ENCODE measurements at regions not wholly inside any gene's neighbourhood (a gene's known extent, or its start where the extent isn't known, plus 50 kb on each side); places are given as distances from the start of the nearest gene placed in this dataset.

DNA sequence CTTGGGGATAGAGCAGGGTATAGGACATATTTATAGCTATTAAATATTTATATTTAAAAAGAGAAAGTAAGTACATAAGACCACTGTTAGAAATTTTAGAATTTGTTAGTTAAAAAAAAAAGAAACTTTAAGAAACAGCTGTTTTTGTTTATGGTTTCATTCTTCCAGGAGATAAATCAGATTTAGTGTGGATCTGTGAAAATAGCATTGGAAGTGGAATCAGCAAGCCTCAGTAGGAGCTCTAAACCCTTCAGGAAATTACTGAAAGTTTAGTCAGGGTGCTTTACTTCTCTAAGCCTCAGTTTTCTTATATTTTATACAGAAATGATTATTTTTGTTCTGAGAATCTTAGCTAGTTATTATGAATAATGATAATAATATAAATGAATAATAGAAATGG, 316.0 kb upstream of the NOVA1 start:
- TF ChIP-seq ZBTB7A (IDR thresholded peaks at IDR 0.05; ENCODE audit: low read depth) = no peak
- TF ChIP-seq TEAD4 (IDR thresholded peaks at IDR 0.05) = no peak
- TF ChIP-seq RAD21 (IDR thresholded peaks at IDR 0.05; ENCODE audit: low read depth) = no peak

GRCh38 chr14:26917086-26917485, 319.3 kb upstream of the NOVA1 start:
- TF ChIP-seq RAD21 (IDR thresholded peaks at IDR 0.05; ENCODE audit: low read depth) (peak; percentile 30), EGR1 (IDR thresholded peaks at IDR 0.05) (no peak), TAF1 (IDR thresholded peaks at IDR 0.05; ENCODE audit: low read depth) (no peak)

- no peak for TF ChIP-seq EP300 (IDR thresholded peaks at IDR 0.05; ENCODE audit: borderline replicate concordance)
- TF ChIP-seq TAF1 (IDR thresholded peaks at IDR 0.05; ENCODE audit: low read depth) = no peak
- no peak for TF ChIP-seq USF1 (IDR thresholded peaks at IDR 0.05)
- TF ChIP-seq YY1 (IDR thresholded peaks at IDR 0.05; ENCODE audit: low read depth) = no peak
- TF ChIP-seq ZBTB7A (IDR thresholded peaks at IDR 0.05; ENCODE audit: low read depth) = no peak
- no peak for TF ChIP-seq FOXM1 (IDR thresholded peaks at IDR 0.05; ENCODE audit: borderline replicate concordance, low read depth)
- no peak for TF ChIP-seq RAD21 (IDR thresholded peaks at IDR 0.05; ENCODE audit: low read depth)
Observed at GRCh38 chr14:26925876-26926584, 328.2 kb upstream of the NOVA1 start.

GRCh38 chr14:26926585-26926984, 328.8 kb upstream of the NOVA1 start:
- no peak for TF ChIP-seq TEAD4 (IDR thresholded peaks at IDR 0.05)

DNA sequence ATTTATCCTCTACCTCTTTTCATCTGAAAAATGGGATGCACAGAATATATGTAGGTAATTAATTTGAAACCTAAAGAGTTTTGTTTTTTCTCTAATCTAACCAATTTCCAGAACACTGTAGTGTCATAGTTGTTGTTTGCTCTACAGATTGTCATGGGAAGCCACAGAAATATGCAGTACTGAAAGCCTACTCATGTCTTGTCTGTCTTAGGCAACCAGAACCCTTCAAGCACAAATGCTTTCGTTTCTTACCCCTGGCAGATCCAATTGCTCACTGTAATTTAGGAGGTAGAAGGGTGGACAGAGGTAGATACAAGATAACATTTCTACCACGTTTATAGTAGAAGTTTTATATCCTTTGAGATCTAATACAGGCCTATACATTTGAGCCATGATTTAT, 330.2 kb upstream of the NOVA1 start:
- TF ChIP-seq TEAD4 (IDR thresholded peaks at IDR 0.05) (no peak), YY1 (IDR thresholded peaks at IDR 0.05; ENCODE audit: low read depth) (no peak), CREB1 (IDR thresholded peaks at IDR 0.05; ENCODE audit: low read depth) (no peak), EP300 (IDR thresholded peaks at IDR 0.05; ENCODE audit: borderline replicate concordance) (no peak), CEBPB (IDR thresholded peaks at IDR 0.05) (no peak), TCF12 (IDR thresholded peaks at IDR 0.05; ENCODE audit: low read depth) (no peak), NFIC (IDR thresholded peaks at IDR 0.05) (no peak), USF1 (IDR thresholded peaks at IDR 0.05) (no peak), TAF1 (IDR thresholded peaks at IDR 0.05; ENCODE audit: low read depth) (no peak), EGR1 (IDR thresholded peaks at IDR 0.05) (no peak), FOXM1 (IDR thresholded peaks at IDR 0.05; ENCODE audit: borderline replicate concordance, low read depth) (no peak), ZBTB7A (IDR thresholded peaks at IDR 0.05; ENCODE audit: low read depth) (no peak), RAD21 (IDR thresholded peaks at IDR 0.05; ENCODE audit: low read depth) (no peak)
- TF ChIP-seq, protein P1, sequence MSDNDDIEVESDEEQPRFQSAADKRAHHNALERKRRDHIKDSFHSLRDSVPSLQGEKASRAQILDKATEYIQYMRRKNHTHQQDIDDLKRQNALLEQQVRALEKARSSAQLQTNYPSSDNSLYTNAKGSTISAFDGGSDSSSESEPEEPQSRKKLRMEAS (IDR thresholded peaks at IDR 0.05) = no peak
- TF ChIP-seq, protein P2, sequence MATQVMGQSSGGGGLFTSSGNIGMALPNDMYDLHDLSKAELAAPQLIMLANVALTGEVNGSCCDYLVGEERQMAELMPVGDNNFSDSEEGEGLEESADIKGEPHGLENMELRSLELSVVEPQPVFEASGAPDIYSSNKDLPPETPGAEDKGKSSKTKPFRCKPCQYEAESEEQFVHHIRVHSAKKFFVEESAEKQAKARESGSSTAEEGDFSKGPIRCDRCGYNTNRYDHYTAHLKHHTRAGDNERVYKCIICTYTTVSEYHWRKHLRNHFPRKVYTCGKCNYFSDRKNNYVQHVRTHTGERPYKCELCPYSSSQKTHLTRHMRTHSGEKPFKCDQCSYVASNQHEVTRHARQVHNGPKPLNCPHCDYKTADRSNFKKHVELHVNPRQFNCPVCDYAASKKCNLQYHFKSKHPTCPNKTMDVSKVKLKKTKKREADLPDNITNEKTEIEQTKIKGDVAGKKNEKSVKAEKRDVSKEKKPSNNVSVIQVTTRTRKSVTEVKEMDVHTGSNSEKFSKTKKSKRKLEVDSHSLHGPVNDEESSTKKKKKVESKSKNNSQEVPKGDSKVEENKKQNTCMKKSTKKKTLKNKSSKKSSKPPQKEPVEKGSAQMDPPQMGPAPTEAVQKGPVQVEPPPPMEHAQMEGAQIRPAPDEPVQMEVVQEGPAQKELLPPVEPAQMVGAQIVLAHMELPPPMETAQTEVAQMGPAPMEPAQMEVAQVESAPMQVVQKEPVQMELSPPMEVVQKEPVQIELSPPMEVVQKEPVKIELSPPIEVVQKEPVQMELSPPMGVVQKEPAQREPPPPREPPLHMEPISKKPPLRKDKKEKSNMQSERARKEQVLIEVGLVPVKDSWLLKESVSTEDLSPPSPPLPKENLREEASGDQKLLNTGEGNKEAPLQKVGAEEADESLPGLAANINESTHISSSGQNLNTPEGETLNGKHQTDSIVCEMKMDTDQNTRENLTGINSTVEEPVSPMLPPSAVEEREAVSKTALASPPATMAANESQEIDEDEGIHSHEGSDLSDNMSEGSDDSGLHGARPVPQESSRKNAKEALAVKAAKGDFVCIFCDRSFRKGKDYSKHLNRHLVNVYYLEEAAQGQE (IDR thresholded peaks at IDR 0.05; ENCODE audit: low read depth) = no peak

DNA sequence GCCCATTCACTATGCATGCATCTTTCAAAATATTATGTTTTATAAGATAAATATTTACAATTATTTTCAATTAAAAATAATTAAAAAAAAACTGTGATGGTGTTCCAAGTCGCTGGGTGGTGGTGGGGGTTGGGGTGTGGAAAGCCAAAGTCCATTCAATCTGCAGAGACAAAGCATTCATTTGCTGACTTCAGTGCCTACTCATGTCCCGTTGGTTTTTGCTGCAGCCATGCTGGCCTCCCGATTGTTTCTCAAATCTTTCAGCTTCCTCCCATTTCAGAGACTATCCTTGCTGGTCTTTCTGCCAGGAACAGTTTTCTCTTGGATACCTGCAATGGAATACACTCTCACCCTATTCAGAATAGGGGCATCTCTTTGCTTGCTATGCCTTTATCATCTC, 331.5 kb upstream of the NOVA1 start:
- TF ChIP-seq USF1 (IDR thresholded peaks at IDR 0.05) (no peak), CREB1 (IDR thresholded peaks at IDR 0.05; ENCODE audit: low read depth) (no peak), EP300 (IDR thresholded peaks at IDR 0.05; ENCODE audit: borderline replicate concordance) (no peak), EGR1 (IDR thresholded peaks at IDR 0.05) (no peak), CEBPB (IDR thresholded peaks at IDR 0.05) (no peak), YY1 (IDR thresholded peaks at IDR 0.05; ENCODE audit: low read depth) (no peak), TCF12 (IDR thresholded peaks at IDR 0.05; ENCODE audit: low read depth) (no peak)
- TF ChIP-seq, protein P1 (IDR thresholded peaks at IDR 0.05) = no peak

GRCh38 chr14:26930576-26930975, 332.7 kb upstream of the NOVA1 start:
- TF ChIP-seq, protein P2 (IDR thresholded peaks at IDR 0.05; ENCODE audit: low read depth) = no peak
- no peak for TF ChIP-seq ZBTB7A (IDR thresholded peaks at IDR 0.05; ENCODE audit: low read depth)
- TF ChIP-seq TEAD4 (IDR thresholded peaks at IDR 0.05) = no peak
- TF ChIP-seq NFIC (IDR thresholded peaks at IDR 0.05) = no peak
- TF ChIP-seq, protein P1 (IDR thresholded peaks at IDR 0.05) = no peak
- TF ChIP-seq CEBPB (IDR thresholded peaks at IDR 0.05) = no peak
- TF ChIP-seq FOXM1 (IDR thresholded peaks at IDR 0.05; ENCODE audit: borderline replicate concordance, low read depth) = no peak
